GM18508 (cell line): ENCODE measurements at regions not wholly inside any gene's neighbourhood (a gene's known extent, or its start where the extent isn't known, plus 50 kb on each side); places are given as distances from the start of the nearest gene placed in this dataset.

Experiments
- ATAC-seq: cut with Tn5 transposase; IDR thresholded peaks from one replicate; pipeline ENCODE4 v1.9.1; 2021; ENCODE audit warnings: moderate number of reproducible peaks; ENCODE audit not compliant: insufficient read depth, unreplicated experiment

GRCh38 chr17:37801171-37801570 is 56.3 kb upstream of the HNF1B start:
- no peak for ATAC-seq

GRCh38 chr17:37797206-37797605 is 52.3 kb upstream of the HNF1B start:
- ATAC-seq = no peak

GRCh38 chr17:37796076-37796475 is 51.2 kb upstream of the HNF1B start:
- ATAC-seq = no peak
